ENCODE measurements at regions not wholly inside any gene's neighbourhood (a gene's known extent, or its start where the extent isn't known, plus 50 kb on each side); places are given as distances from the start of the nearest gene placed in this dataset.
"Not testable (repeated sequence)": the region's sequence is repeated elsewhere in the genome, so short reads cannot be mapped to it uniquely, and the experiment has no call there.

DNA sequence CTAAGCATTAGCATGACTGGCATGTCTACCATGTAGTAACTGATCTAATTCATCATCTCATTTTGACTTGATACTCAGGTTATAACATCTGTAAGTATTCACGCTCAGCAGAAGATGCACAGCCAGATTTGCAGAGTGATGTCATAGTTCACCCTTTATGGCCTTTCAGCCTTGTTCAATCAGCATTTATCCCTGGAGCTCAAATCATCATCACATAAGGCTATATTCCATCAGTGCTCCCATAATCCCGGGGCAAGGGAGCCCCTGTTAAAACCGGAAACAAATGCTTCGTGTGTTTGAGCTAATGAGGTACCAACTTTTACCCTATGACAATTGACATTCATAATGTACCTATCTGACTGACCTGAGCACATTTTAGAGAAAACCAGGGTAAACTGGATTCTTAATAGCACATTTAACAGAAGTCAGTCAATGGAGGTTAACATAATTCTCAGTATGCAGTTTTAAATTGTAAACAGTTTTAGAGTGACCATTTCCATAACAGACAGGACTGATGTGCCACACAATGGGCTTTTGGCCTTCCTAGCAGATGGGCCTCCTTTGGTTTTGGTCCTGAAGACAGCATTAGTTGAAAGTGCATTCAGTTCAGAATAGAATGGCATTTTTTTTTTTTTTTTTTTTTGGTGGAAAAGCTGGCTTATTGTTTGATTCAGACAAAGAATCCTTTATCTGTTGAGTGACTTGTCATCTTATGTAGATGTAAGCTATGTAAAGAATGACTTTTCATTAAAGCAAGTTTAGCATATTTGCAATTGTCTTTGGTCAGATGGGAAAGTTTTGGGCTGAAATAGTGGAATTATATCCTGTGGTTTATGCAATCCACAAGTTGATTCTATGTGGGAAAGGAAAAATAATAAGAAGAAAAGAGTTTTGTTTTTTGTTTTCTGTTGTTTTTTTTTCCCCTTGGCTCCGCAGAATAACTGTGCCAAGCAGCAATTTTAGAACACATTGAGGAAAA, 866.0 kb upstream of the ACVR2A start:
- no peak for DNase-seq (ENCODE audit: low spot score)

DNA sequence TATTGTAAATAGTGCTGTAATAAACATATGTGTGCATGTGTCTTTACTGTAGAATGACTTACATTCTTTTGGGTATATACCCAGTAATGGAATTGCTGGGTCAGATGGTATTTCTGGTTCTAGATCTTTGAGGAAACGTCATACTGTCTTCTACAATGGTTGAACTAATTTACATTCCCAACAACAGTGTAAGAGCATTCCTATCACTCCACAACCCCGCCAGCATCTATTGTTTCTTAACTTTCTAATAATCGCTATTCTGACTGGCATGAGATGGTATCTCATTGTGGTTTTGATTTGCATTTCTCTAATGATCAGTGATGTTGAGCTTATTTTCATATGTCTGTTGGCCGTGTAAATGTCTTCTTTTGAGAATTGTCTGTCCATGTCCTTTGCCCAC, 873.8 kb upstream of the ACVR2A start:
- not testable (repeated sequence) for DNase-seq (ENCODE audit: low spot score)

DNA sequence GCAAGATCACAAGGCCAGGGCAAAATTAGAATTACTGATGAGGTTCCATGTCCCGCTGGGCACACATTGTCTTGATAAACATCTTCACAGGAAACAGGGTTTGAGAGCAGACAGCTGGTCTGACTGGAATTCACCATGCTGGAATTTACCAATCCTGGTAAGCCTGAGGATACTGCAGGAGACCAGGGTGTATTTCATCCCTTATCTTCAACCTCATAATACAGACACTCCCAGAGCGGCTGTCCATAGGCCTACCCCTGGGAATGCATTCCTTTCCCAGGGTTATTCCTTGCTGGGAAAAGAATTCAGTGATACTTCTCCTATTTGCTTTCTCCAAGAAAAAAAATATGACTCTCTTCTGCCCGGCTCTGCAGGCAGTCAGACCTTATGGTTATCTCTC, 875.1 kb upstream of the ACVR2A start:
- not testable (repeated sequence) for DNase-seq (ENCODE audit: low spot score)

DNA sequence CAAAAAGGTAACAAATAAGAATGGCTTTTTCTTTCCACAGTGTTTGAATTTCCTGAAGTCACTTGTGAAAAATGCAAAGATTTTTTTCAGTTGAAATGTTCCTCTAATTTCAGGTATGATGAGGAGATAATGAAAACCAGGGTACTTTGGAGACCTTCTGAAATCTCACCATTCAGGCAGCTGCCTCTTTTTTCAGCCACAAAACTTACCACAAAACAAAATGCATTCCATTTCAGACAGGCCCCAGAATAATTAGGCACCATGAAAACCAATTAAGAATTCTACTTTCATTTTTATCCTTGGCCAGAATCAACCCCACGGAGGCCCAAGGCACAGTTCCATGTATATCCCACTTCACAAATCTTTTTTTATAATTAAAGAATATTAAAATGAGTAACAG, 880.3 kb upstream of the ACVR2A start:
- no peak for DNase-seq (ENCODE audit: low spot score)

DNA sequence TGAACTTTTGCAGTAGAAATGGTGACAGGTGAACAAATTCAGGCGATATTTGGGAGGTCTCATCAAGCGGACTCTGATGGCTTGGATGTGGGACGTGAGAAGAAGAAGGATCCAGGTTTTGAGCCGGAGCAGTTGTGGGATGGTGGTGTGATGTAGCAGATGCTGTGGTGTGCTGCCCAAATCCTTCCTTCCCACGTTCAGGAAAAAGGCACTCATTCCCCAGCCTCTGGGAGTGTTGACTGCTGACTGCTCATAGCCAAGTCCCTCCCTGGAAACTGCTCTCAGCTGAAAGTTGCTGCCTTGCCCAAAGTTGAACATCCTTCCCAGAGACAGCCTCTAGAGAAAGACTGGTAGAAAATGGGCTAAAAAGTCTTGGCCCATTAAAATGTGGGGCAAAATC, 890.3 kb upstream of the ACVR2A start:
- DNase-seq (ENCODE audit: low spot score) = no peak

DNA sequence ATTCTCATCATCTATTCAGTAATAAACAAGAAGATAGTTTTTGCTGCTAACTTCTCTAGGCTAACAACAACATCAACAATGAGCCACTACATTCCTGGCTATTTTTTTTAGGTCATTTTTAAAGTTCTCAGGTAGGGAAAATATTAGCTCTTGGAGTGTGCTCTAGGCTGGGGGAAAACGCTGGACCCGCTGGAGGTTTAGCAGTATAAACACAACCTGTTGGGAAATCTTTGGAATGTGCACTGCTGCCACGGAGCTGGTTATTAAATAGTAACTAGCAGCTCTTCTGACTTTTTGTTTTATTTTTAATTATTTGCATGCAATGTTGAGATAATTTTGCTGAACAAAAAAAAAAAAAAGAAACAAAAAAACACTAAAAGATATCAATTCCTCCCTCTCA, 892.1 kb upstream of the ACVR2A start:
- DNase-seq (ENCODE audit: low spot score) = no peak

DNA sequence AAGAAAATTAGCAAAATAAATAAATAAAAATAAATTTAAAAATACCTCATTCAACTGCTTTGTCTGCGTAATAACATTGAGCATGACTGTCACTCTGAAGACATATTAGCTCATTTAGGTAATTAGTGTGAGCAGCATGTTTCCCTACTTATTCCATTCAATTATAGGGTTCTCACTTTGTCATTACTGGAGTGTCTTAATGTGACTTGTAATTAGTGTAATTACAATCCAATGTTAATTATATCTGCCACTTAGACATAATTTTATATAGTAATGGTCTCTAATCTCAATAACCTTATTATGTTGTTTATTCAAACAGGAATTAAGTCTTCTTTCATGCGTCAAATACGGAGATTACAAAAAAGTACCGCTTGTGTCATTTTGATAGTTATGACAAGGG, 893.9 kb upstream of the ACVR2A start:
- no peak for DNase-seq (ENCODE audit: low spot score)

DNA sequence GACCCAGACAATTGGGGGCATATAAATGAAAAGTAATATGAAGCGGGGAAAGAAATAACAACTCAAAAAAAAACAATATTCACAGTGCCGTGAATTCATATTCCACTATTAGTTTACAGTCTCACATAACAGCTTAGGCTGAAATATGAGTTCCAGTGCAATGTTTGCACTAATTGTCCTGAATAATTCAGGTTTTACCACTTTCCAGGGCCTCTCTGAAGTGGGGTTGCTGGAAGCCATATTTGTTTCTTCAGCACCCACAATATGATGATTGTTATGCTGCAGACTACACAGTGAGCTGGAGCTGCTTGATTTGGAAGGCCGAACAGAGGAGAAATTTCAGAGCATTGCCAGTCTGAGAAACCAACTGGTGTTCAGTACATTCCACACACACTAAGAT, 894.5 kb upstream of the ACVR2A start:
- DNase-seq (ENCODE audit: low spot score) = no peak

DNA sequence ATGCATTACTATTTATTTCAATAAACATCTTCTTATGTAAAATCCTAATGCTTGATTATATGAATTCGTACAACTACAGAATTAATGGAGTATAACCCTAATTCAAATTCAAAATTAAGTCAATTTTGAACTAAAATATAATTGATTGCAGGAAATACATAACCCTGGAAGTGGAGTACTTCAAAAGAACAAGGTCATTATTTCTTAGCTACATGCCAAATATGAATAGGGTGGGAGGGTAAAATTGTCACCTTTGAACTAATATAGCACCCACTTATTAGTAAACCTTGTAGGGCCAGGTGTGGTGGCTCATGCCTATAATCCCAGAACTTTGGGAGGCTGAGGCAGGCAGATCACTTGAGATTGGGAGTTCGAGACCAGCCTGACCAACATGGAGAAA, 895.4 kb upstream of the ACVR2A start:
- DNase-seq (ENCODE audit: low spot score) = no peak

DNA sequence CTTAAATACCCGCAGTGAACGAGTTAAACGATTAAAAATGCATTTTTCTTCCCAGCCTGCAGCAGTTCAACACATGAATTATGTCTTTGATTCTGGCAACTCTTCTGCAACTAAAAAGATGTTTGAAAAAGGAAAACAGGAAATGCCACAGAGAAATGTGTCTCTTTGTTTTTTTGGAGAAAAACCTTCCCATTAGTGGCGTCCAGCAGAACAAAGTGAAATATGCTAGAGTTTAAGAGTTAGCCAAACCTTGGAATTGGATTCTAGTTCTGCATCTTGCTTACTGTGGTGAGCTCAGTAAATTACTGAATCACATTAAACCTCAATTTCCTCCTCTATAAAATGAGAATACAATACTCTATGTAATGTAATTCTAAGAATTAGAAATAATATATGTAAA, 900.2 kb upstream of the ACVR2A start:
- no peak for DNase-seq (ENCODE audit: low spot score)

DNA sequence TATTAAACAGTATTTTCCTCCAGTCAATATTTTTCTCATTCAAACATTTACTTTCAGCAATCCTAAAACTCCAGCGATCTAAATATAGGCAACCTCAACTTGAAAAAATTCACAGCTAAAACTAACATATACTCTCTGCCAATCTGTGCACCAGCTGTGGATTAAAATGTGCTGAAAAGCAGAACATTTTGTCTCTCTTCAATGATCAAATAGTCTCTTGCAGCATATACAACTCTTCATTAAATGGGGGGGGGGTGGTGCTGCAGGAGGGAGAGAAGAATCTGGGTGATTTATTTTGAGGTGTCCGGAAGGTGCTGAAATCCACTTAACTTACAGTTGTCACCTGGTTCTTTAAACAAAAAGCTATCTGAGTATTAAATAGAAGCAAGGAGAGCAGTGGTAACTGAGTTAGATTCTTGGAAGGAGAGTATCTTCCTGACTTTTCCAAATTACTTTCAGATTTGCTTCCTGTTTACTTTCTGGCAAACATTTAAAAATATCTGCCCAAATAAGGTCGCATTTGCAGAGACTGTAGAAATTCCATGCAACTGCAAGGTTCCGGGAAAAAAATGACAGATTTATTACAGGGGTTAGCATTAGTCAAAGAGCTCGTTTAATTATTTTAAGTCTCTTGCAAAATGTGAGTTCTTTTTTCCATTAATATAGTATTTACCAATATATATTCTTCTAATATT, 904.7 kb upstream of the ACVR2A start:
- no peak for DNase-seq (ENCODE audit: low spot score)

DNA sequence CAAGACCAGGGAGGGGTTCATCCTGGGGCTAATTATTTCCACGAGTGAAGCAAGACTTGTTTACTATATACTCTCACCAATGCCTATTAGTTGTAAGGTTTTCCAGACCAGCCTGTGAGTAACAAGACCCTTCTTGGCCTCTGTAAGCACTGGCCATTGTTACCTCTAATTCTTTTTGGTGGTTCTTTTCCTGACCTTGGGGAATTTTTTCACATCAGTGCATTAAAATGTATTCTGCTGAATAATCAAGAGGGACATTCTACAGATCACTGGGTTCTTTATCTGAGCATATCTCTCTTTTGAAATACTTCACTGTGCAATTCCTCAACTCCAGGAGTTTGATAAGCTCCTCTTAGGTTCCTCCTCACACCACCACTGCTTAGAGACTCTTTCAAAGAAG, 909.9 kb upstream of the ACVR2A start:
- DNase-seq (ENCODE audit: low spot score) = no peak

DNA sequence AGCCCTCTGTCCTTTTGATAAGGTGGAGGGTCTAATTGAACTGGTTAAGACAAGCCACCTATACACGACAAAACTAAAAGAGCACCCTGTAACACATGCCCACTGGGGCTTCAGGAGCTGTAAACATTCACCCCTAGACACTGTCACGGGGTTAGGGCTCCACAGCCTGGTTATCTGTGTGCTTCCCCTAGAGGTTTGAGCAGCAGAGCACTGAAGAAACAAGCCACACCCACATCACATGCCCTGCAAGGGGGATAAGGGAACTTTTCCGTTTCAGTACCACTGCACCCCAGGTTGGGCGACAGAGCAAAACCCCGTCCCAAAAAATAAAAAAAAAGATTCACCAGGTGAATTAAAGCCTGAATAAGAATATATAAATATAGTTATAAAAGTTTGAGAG, 913.7 kb upstream of the ACVR2A start:
- no peak for DNase-seq (ENCODE audit: low spot score)

DNA sequence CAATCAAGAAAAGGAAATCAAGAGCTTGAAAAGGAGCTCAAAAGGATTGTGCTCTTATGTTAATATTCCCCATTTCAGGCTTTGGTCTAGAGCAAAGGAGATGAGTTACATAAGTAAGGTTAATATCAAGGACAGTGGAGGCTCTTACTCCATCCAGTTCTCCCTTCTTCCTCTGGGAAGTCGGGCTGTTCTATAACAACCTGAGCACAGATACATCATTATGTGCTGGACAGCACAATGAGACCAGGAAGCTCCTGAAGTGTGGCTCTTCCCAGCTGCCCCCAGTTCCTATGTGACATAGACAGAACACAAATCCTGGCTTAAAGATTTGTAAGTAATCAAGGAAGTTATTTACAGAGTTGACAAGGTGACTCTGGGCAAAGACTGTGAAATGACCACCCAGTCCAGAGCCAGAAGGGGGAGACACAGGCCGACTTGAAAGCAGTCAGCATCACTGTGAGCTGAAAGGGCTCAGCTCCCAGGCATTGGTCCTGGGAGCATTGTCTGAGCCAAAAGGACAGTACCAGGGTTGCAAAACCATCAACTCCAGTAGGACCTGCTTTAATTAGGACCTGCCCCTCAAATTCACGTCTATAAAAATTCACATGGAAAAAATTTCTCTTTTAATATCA, 917.6 kb upstream of the ACVR2A start:
- peak; percentile 63 for DNase-seq (ENCODE audit: low spot score)

DNA sequence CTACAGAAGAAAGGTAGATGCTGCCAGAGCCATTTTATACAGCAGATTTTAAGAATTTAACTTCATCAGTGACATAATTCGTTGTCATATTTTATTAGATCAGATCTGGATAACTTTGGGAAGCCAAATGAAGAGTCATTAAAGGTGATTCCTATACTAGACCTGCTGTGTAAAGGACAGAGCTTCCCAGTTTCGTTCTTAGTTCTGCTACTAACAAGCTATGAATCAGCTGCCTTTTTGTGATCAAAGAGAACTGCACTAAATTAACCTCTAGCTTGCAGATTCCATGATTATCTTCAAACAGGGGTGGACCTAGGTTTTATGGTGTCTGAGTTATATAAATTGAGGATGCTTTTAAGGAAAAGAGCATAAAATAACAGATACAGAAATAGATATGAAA, 926.5 kb upstream of the ACVR2A start:
- no peak for DNase-seq (ENCODE audit: low spot score)

DNA sequence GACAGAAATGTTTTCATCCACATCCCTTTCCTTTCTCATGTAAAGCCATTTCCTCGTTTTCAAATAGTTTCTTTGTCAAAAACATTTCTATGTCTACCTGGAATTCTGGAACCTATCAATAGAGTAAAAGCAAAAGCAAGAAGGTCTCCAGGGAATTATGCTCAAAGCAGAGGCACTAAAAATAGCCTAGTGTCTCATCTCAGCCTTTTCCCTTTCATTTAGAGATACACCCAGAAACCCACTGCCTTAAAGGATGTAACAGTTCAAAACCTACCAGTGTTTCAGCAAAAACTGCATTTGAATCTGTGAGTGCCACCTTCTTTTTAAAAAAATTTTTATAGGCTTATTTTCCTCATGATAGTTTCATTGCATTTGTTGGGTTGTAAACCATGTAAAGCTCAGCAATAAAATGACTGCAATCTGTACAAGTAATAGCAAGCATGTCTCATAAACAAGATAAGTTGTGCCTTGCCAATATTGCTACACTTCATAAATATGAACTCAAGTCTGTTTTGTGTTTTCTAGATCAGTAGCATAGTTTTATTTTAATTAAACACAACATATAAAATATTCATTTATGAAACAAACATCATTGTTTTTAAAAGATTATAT, 927.3 kb upstream of the ACVR2A start:
- DNase-seq (ENCODE audit: low spot score) = no peak

DNA sequence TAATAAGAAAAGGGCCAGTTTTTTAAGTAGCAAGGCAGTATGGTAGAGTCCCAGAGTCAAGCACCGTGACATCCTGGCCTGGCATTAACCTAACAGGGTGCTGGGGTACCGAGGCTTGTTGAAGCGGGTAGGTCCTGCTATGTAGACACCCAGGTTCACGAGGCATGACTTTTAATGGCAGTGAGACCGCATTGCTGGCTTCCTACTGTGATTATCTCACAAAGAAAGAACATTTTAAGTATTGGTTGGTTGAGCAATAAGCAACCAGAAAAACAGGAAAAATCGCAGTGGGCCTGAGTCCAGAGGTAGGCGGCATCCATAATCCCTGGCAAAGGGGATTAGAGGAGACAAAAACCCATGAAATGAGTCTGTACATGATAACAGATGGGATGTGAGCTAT, 927.9 kb upstream of the ACVR2A start:
- peak; percentile 14 for DNase-seq (ENCODE audit: low spot score)

DNA sequence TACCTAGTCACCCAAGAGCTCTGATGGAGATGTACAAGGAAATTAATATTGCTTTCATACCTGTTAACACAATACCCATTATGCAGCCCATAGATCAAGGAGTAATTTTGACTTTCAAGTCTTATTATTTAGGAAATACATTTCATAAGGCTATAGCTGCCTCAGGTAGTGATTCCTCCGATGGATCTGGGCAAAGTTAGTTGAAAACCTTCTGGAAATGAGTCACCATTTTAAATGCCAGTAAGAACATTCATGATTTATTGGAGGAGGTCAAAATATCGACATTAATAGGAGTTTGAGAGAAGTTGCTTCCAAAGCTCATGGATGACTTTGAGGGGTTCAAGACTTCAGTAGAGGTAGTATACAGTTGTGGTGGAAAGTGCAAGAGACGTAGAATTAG, 931.4 kb upstream of the ACVR2A start:
- no peak for DNase-seq (ENCODE audit: low spot score)

DNA sequence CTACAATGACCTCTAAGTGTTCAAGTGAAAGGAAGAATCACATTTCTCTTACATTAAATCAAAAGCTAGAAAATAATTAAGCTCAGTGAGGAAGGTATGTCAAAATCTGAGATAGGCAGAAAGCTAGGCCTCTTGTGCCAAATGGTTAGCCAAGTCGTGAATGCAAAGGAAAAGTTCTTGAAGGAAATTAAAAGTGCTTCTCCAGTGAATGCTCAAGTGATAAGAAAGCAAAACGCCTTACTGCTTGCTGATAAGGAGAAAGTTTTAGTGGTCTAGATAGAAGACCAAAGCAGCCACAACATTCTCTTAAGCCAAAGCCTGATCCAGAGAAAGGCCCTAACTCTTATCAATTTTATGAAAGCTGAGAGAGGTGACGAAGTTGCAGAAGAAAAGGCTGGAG, 932.3 kb upstream of the ACVR2A start:
- no peak for DNase-seq (ENCODE audit: low spot score)

DNA sequence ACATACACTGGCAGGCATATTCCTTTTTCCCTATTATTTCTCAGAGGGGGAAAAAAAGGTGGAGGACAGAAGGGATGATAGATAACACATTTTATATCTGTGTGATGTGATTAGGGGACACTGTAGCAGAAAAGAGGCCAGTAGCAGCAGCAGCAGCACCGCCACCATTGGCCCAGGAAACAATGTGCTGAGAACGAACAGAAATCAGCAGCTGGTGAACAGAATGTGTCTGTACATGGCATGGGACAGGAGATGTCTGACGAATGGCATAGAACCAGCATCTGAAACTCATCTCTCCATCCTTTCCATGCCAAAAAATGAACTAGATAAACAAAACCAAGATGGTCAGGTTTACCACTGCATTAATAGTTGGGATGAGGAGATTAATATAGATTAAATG, 936.1 kb upstream of the ACVR2A start:
- DNase-seq (ENCODE audit: low spot score) = no peak

DNA sequence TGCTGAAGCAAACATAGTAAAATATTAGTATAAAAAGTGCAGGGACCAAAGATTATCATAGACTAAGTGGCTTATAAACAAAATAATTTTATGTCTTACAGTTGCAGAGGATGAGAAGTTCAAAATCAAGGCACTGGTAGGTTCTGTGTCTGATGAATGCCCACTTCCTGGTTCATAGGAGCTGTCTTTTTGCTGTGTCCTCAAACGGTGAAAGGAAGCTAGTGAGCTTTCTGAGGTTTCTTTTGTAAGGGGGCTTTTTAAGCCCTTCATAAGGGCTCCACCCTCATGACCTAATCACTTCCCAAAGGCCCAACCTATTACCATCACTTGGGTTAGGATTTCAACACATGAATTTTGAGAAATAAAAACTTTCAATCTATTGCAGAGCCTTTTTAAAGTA, 946.7 kb upstream of the ACVR2A start:
- DNase-seq (ENCODE audit: low spot score) = no peak

DNA sequence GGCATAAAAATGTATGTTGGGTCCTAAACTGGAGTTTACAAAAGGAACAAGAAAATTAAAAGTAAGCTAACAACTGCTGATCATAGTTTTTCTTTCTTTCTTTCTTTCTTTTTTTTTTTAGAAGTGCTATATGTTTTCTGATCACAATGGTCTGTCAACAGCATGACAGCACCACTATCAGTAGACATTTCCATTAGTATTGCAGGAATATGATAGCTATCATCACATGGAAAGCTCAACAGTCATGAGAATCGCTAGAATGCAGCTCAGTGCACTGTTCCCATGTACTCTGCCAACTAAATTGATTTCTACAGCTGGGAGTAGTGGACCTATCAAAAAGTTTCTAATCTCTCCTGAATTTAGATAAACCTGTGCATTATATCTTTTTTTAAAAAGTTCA, 950.3 kb upstream of the ACVR2A start:
- DNase-seq (ENCODE audit: low spot score) = no peak

Data from iPS-NIHi11 (cell line).